Skeletal muscle satellite cell (primary cell): ENCODE measurements at regions not wholly inside any gene's neighbourhood (a gene's known extent, or its start where the extent isn't known, plus 50 kb on each side); places are given as distances from the start of the nearest gene placed in this dataset.

Experiments used
- H3K27me3 ChIP-seq: 2 replicates; pipeline ENCODE4 v1.7.0; 2013; ENCODE audit warnings: low read length; ENCODE audit not compliant: control insufficient read depth, insufficient read depth
- H3K36me3 ChIP-seq: 2 replicates; pipeline ENCODE4 v1.7.0; 2013; ENCODE audit warnings: mild to moderate bottlenecking, control low read depth, low read length; ENCODE audit not compliant: insufficient read depth
- H3K4me1 ChIP-seq: 2 replicates; pipeline ENCODE4 v1.7.0; 2013; ENCODE audit warnings: low read length; ENCODE audit not compliant: control insufficient read depth, insufficient read depth
- H3K4me2 ChIP-seq: 2 replicates; pipeline ENCODE4 v1.7.0; 2013; ENCODE audit warnings: mild to moderate bottlenecking, low read length
- H3K4me3 ChIP-seq: 2 replicates; pipeline ENCODE4 v1.7.0; 2013; ENCODE audit warnings: low read length
- H3K9ac ChIP-seq: 2 replicates; pipeline ENCODE4 v1.7.0; 2013; ENCODE audit warnings: mild to moderate bottlenecking, low read depth, low read length, moderate library complexity
- H3K9me3 ChIP-seq: replicated peaks from 2 replicates; pipeline ENCODE4 v1.7.0; 2013; ENCODE audit warnings: mild to moderate bottlenecking, control low read depth, low read length

- H3K4me1 ChIP-seq: peaks cover 7% of the 10 kb centered on the region
- H3K4me3 ChIP-seq: no peak overlapping the region
- H3K36me3 ChIP-seq: no peaks in the 10 kb centered on the region
- no peak overlapping the region for H3K4me2 ChIP-seq
- H3K9me3 ChIP-seq: no peaks in the 10 kb centered on the region
- peaks cover 6% of the 10 kb centered on the region for H3K27me3 ChIP-seq
- H3K9ac ChIP-seq: no peak overlapping the region
These were observed 128.4 kb upstream of the MEIS1 start for GRCh38 chr2:66306483-66306882.

- H3K36me3 ChIP-seq: no peaks in the 10 kb centered on the region
- H3K4me3 ChIP-seq: no peak overlapping the region
- peaks cover 7% of the 10 kb centered on the region for H3K4me1 ChIP-seq
- H3K27me3 ChIP-seq: peaks cover 7% of the 10 kb centered on the region
- no peak overlapping the region for H3K9ac ChIP-seq
- no peak overlapping the region for H3K4me2 ChIP-seq
- no peaks in the 10 kb centered on the region for H3K9me3 ChIP-seq
These were observed 129.2 kb upstream of the MEIS1 start for GRCh38 chr2:66305718-66306117.

- H3K9ac ChIP-seq: no peak overlapping the region
- H3K9me3 ChIP-seq: no peaks in the 10 kb centered on the region
- H3K4me3 ChIP-seq: no peak overlapping the region
- H3K36me3 ChIP-seq: no peaks in the 10 kb centered on the region
- peaks cover 7% of the 10 kb centered on the region for H3K4me1 ChIP-seq
- no peak overlapping the region for H3K4me2 ChIP-seq
- peaks cover 8% of the 10 kb centered on the region for H3K27me3 ChIP-seq
These were observed 131.5 kb upstream of the MEIS1 start for GRCh38 chr2:66303471-66303870.

GRCh38 chr2:66301767-66302140 lies 133.2 kb upstream of the MEIS1 start:
- Histone ChIP-seq H3K27me3 (peaks cover 8% of the 10 kb centered on the region), H3K4me2 (no peak overlapping the region), H3K4me1 (peaks cover 7% of the 10 kb centered on the region), H3K9me3 (no peaks in the 10 kb centered on the region), H3K9ac (no peak overlapping the region), H3K36me3 (no peaks in the 10 kb centered on the region), H3K4me3 (no peak overlapping the region)

GRCh38 chr2:66301022-66301766 lies 133.7 kb upstream of the MEIS1 start:
- no peak overlapping the region for H3K9ac ChIP-seq
- H3K9me3 ChIP-seq: no peaks in the 10 kb centered on the region
- peaks cover 7% of the 10 kb centered on the region for H3K4me1 ChIP-seq
- no peaks in the 10 kb centered on the region for H3K36me3 ChIP-seq
- no peak overlapping the region for H3K4me2 ChIP-seq
- peaks cover 8% of the 10 kb centered on the region for H3K27me3 ChIP-seq
- H3K4me3 ChIP-seq: no peak overlapping the region

GRCh38 chr2:66283787-66284186 lies 151.1 kb upstream of the MEIS1 start:
- H3K9ac ChIP-seq: no peak overlapping the region
- no peaks in the 10 kb centered on the region for H3K4me1 ChIP-seq
- no peaks in the 10 kb centered on the region for H3K36me3 ChIP-seq
- H3K4me2 ChIP-seq: no peak overlapping the region
- no peaks in the 10 kb centered on the region for H3K9me3 ChIP-seq
- H3K4me3 ChIP-seq: no peak overlapping the region
- H3K27me3 ChIP-seq: no peaks in the 10 kb centered on the region

- no peak overlapping the region for H3K4me2 ChIP-seq
- H3K36me3 ChIP-seq: no peaks in the 10 kb centered on the region
- no peak overlapping the region for H3K4me3 ChIP-seq
- H3K9ac ChIP-seq: no peak overlapping the region
- no peaks in the 10 kb centered on the region for H3K27me3 ChIP-seq
- H3K9me3 ChIP-seq: no peaks in the 10 kb centered on the region
- H3K4me1 ChIP-seq: no peaks in the 10 kb centered on the region
These were observed 152.9 kb upstream of the MEIS1 start for GRCh38 chr2:66281980-66282379.

GRCh38 chr2:66279024-66279423 lies 155.9 kb upstream of the MEIS1 start:
- H3K4me1 ChIP-seq: no peaks in the 10 kb centered on the region
- no peak overlapping the region for H3K4me3 ChIP-seq
- no peak overlapping the region for H3K9ac ChIP-seq

GRCh38 chr2:66275984-66276383 lies 158.9 kb upstream of the MEIS1 start:
- no peak overlapping the region for H3K9ac ChIP-seq
- no peak overlapping the region for H3K4me2 ChIP-seq

More at GRCh38 chr2:66279024-66279423, 155.9 kb upstream of the MEIS1 start:
- Histone ChIP-seq H3K27me3 (no peaks in the 10 kb centered on the region), H3K4me2 (no peak overlapping the region), H3K36me3 (no peaks in the 10 kb centered on the region), H3K9me3 (no peaks in the 10 kb centered on the region)

GRCh38 chr2:66273933-66274490 lies 160.9 kb upstream of the MEIS1 start:
- Histone ChIP-seq H3K4me3 (no peak overlapping the region), H3K4me2 (no peak overlapping the region), H3K4me1 (no peaks in the 10 kb centered on the region)

More at GRCh38 chr2:66275984-66276383, 158.9 kb upstream of the MEIS1 start:
- Histone ChIP-seq H3K36me3 (no peaks in the 10 kb centered on the region), H3K4me3 (no peak overlapping the region), H3K27me3 (peaks cover 4% of the 10 kb centered on the region), H3K9me3 (no peaks in the 10 kb centered on the region), H3K4me1 (no peaks in the 10 kb centered on the region)

GRCh38 chr2:66272751-66273150 lies 162.2 kb upstream of the MEIS1 start:
- Histone ChIP-seq H3K36me3 (no peaks in the 10 kb centered on the region), H3K4me2 (no peak overlapping the region), H3K4me3 (no peak overlapping the region), H3K9ac (no peak overlapping the region), H3K27me3 (peaks cover 4% of the 10 kb centered on the region), H3K9me3 (no peaks in the 10 kb centered on the region), H3K4me1 (no peaks in the 10 kb centered on the region)

More at GRCh38 chr2:66273933-66274490, 160.9 kb upstream of the MEIS1 start:
- peaks cover 4% of the 10 kb centered on the region for H3K27me3 ChIP-seq
- no peaks in the 10 kb centered on the region for H3K36me3 ChIP-seq
- H3K9me3 ChIP-seq: no peaks in the 10 kb centered on the region
- no peak overlapping the region for H3K9ac ChIP-seq

- Histone ChIP-seq H3K4me3 (no peak overlapping the region), H3K27me3 (peaks cover 4% of the 10 kb centered on the region), H3K4me1 (no peaks in the 10 kb centered on the region), H3K36me3 (no peaks in the 10 kb centered on the region), H3K9me3 (no peaks in the 10 kb centered on the region), H3K4me2 (no peak overlapping the region), H3K9ac (no peak overlapping the region)
These were observed 163.1 kb upstream of the MEIS1 start for GRCh38 chr2:66271777-66272176.
